NCI-H748 (cell line): ENCODE measurements at regions not wholly inside any gene's neighbourhood (a gene's known extent, or its start where the extent isn't known, plus 50 kb on each side); places are given as distances from the start of the nearest gene placed in this dataset.

Experiments used
- DNase-seq: peaks from one replicate; lab custom pipeline; 2025; ENCODE audit not compliant: unreplicated experiment; lab: John Stamatoyannopoulos, UW

DNA sequence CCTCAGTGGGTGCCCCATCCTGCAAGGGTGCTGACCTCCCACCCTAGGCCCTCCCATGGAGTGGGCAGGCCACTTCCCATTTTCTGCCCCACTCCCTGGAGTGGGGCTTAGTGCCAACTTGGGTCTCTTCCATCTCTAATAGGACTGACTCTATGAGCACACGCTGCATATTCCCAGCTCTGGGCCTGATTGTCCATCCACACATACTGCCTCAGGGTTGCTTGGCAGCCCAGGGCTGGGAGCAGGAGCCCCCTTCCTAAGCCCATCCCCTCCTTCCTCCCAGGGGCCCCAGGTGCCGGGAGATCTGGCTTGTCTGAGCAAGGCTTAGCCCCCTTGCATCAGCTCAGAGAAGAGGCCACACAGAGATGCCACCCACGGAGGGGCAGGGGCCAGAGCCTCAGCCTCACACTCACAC, 55.1 kb downstream of the PJA1 start:
- no peak for DNase-seq

DNA sequence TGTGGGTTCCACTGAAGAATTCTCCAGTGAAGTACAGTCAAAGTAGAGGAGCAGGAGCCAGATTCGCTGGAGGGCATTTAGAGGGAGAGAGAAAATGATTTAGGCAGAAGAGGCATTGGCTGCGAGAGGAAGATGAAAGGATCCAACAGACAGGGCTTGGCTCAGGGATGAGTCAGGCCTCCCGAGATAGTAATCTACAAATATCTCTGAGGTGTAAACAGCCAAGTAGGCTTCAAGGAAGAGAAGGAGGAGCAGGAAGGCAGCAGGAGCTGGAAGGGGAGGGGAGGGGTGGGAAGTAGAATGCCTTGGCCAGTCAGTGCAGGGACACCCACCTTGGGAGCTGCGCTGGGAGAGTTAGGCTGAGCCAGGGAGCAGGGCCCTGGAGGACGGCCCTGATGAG, 55.5 kb downstream of the PJA1 start:
- DNase-seq, result no peak

DNA sequence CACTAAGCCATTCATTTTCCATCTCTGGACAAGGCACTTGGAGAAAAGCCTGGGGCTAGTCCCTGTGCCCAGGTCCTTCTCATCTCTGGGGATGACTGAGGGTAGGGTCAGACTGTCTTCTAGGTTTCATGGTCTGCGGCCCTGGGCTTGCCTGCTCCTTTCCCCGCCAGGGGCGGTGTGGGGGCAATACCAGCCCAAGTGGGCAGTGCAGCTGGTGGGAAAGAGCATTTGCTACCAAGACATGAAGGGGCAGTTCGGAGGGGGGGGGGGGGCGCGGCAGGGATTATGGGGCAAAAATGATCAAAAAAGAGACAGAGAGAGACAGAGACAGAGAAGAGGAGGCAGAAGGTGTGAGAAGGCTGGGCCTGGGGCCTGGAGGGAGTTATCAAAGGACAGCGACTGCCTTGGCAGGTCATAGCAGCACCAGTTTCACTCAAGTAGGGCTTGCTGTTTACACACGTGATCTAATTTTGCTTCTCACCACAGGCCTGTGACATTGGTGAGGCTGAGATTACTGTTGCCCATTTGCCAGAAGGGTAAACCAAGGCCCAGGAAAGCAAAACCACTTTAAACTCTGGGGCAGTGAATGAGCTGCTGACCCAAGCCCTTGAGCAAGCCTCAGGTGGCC, 56.1 kb downstream of the PJA1 start:
- DNase-seq, result no peak

DNA sequence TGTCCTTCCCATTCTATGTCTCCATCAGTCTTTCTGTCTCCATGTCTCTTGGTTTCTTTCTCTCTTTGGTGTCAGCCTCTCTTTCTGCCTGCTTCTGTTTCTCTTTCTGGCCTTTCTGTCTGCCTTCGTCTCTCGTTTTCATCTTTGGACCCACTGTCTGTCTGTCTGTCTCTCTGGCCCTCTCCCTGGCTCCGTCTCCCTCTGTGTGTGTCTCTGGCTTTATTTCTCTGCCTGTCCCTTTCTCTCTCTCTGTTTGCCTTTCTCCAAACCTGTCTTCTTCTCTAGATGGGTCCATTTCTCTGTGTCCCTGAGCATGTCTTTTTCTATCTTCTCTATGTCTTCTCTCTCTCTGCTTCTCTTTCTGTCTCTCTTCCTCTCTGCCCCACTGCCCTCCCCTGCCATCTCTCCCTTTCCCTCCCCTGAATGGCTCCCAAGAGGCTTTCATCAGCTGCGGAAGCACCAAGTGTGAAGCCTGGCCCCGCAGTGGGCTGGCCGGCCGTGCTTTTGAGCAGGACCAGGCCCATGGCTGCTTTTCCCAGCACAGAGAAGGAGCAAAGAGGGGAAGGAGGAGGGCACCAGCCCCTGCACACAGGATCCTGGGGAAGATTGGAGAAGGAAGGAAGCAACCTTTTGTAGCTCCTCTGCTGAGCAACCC, 57.4 kb downstream of the PJA1 start:
- no peak for DNase-seq

DNA sequence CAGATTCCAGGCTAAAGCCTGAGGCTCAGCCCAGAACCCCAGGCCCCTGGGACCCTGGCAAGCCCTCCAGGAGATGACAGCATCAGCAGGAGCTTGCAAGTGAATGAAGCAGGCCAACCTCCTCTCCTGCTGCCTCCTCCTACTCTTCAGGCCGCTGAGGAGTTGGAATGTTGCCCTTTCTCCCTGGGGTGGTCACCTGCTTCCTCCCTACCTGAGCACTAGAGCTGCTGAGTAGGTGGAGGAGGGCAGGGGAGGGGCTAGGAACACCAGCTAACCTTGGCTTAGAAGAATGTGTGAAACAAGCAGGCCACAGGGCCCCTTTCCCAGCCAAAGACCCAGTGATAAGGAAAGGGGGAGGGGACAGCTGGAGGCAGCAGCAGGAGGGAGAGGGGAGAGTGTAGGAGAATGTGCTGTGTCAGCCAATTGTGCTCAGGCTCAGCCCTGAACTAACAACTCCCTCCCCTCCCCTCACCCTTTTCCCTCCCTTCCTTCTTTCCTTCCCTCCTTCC, 58.0 kb downstream of the PJA1 start:
- no peak for DNase-seq

DNA sequence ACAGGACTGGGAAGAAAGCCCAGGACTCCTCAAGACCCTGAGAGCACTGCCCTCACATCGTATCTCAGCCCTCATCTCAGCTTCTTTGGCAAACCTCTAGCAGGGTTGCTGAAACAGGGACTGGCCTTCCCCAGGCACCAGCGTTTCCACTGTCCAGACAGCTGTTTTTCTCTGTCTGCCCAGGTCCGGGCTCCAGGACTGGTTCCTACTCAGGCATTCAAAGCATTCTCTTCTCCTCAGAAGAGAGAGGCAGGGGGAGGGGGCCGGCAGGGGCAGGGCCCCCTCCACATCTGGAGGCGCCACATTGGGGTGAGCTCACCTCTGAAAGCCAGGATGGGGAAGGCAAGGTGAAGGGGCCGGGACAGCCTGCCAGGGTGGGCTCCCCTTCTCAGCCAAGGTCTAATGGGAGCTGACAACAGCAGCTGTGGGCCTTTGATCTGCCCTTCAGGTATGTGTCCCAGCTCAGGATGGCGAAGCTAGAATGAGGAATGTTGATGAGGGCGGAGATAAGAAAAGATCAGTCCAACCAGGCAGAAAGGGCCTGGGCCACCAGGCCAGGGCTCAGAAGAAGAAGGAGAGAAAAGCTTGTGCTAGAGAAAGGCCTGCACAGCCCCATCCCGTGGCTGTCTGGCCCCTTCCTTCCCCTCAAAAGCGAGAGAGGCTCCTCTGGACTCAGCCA, 60.4 kb downstream of the PJA1 start:
- DNase-seq, result no peak

DNA sequence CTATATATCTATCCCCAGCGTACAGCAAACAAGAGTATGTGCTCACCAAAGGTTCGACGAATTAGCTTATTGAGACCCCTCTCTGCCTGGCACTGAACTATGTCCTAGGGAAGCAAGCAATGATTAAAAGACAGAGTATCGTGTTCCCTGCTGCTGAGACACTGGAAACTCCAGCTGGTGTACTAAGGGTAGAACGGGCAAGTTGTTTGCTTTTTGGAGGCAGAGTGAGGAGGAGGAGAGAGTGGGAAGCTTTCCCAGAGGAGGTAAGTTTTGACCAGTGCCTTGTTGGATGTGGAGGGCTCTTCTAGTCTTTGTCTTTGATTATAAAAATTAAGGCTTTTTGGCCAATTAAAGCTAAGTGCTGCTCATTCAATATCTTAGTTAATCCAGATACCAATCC, 61.7 kb downstream of the PJA1 start:
- DNase-seq, result no peak

DNA sequence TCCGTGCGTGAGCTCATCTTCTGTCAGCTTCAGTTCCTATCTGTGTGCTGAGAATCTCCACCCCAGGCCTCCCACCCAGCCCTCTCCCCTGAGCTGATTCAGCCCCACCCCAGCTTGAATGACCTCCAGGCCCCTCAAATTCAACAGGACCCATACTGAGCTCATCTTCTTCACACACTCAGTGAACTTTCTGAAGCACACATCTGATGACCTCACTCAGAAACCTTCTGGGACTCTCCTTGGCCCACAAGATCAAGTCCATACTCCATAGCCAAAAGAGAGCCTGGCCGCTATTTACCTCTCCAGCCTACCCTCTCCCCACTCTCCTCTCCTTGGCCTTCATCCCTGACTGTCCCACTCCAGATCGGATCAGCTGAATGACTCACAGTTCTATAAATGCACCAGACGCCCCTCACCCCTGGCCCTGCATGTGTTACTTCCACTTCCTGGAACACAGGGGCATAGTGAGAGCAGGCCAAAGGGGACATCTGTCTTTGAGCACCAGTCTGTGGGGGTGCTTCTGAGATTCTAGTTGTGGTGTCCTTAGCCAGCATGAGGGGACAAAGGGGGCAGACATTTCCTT, 62.5 kb downstream of the PJA1 start:
- no peak for DNase-seq

DNA sequence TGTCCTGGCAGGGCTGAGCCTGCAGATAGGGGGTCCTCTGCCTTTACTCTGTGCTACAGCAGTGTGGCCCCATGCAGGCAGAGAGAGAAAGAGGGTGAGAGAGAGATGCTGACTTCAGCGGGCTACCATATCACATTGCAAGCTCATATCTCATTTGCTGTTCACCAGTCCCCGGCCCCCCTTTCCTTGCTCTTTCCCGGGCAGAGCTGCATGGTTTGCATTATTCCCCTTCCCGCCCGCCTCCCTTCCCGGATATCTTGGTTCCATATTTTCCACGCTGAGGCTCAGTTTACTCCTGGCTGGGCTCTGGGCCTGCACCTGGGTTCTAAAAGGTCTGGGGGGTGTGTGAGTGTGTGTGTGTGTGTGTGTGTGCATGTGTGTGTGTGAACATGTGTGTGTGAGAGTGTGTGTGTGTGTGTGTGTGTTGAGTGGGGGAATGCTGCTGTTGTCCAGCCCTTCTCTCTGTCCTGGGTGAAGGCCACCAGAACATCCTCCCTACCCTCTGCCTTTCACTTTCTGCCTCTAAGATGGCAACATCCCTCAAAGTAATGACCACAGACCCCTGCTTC, 63.5 kb downstream of the PJA1 start:
- DNase-seq, result no peak

DNA sequence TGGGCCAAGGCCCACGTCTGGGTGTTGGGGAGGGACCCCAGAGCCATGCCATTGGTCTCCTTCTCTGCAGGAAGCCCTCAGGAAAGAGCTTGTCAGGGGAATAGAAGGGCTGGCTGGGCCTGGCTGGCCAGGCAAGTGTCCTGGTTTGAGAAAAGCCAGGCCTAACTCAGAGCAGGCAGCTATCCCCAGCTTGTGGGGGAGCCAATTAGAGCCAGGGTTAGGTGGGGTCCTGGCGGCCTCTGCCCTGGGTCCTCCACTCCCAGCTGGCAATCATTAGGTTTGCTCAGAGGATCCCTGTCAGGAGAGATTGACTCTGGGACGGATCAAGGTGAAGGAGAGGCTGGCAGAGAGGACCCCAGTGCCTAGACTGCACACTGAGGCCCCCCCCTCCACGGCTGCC, 64.8 kb downstream of the PJA1 start:
- DNase-seq, result no peak

DNA sequence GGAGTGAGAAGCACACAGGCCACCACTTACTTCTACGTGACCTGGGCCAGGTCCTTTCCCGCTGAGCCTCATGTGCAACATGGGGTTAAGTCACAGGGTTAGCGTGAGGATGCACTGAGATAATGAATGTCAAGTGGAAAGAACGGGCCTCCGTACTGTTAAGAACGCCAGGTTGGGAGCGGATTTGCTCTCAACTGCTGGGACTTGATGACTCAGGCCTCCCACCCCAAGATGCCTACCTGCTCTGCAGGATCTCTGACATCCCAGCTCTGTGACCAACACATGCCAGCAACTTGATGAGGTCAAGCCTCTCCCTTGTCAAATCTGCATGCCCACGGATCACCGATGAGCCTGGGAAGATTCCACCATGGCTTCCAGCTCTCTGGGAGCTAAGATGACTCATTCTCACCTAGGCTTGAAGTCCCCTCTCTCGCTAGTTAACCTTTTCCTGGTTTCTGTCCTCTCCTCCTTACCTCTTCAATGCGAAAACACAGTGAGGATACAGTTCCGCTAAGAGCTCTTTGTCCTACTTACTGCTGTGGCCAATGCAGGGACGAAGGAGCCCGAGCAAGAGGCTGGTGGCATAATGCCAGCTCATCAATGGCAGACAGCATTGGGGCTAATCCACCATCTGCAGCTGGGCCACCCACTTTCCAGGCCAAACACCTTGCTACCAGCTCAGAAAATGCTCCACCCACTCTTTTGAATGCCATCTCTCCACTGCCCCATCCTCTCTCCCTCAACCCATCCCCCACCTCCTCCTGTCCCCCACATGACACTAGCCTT, 67.6 kb downstream of the PJA1 start:
- DNase-seq, result no peak

DNA sequence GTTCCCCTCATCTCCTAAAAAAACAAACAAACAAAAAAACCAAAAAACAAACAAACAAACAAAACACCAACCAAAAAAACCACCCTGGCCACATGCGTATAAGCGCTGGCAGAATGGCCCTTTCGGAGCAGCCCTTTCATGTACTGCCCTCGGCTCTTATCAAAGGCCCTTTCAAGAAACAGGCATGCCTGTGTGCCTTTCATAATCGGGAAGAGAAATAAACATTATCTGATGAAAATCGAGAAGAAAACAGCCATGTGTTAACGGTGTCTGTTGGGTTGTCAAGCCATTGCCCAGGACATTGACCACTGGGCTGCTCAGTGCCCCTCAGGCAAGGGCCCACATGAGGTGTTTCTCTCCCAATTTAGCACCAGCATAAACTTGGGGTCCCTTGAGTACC, 68.3 kb downstream of the PJA1 start:
- no peak for DNase-seq

DNA sequence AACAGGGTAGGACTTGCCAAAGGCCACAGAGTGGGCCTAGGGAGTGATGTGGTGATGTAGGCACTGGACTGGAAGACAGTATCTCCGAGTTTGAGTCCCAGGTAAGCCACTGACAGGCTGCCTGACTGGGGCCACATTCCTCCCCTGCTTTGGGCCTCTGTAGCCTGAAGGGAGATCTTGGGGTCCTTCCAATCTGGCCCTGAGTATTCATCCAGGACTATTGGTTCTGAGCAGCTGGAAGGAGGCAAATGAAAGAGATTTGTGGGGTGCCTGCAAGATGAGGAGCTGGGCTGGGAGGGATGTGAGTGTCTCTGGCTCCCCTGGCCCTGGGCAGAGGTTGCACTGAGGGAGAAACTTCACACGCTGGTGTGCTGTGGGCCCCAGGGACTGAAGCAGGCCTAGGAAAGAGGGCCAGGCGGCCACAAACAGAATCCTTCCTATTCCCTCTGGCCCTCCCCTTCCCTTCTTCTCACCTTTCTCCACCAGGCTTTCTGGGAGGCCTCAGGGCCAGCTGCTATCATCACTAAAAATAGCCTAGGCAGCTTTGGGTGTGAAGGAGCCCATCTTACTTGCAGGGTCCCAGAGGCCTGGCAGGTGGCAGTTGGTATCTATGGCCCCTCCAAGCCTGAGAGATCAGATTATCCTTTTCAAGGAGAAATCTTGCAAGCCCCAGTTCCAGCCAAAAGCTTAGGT, 70.1 kb downstream of the PJA1 start:
- DNase-seq, result no peak

DNA sequence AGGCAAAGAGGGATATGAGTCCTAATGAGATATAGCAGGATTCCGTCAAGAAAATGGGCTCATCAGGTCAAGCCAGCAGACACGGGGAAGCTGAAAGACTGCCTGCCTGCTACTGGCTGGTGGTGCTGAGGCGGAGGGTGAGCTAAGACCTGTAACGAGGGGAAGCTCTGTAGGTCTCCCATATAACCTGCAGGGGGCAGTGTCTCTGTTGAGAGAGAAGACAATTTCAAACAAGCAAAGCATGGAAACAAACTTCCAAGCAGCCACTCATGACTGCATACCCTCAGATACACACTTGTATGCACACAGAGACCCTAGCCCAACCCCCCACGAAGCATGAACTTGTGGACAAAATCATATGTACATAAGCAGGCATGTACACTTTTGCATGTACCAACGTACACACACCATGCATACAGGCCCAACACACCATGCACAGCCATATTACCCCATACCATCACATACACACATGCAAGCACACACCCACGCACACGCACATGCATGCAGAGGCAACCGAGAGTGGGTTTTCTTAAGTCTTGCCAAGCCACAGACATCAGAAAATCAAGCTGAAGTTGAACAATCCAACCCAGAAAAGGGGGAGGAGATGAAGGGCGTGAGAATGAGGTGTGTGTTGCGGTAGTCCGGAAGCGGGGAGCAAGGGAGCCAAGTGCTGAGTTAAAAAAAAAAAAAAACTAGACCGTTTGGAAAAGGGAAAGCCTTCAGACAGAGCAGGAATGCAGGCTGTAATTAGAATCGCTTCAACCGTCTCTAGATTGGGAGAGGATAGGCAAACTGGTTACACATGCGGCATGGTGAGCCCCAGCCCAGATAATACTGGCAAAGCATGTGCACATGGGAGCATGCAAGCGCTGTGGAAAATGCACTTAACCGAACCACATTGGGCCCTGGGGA, 71.0 kb downstream of the PJA1 start:
- peak; percentile 62 for DNase-seq

DNA sequence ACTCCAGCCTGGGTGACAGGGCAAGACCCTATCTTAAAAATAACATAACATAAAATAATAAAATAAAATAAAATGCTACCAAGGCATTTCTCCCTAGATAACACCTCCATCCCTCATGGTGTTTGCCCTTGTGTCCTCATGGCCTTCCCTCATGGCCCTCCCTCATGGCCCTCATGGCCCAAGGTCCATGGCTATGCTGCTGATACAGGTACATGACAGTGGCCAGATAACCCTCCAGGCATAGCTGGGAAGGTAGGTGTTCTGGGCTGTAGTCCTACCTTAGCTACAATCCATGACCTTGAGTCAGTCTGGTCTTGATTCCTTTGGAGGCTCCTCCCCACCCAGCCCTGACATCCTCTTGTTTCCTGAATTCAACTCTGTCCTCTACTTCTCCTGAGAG, 75.2 kb downstream of the PJA1 start:
- no peak for DNase-seq

DNA sequence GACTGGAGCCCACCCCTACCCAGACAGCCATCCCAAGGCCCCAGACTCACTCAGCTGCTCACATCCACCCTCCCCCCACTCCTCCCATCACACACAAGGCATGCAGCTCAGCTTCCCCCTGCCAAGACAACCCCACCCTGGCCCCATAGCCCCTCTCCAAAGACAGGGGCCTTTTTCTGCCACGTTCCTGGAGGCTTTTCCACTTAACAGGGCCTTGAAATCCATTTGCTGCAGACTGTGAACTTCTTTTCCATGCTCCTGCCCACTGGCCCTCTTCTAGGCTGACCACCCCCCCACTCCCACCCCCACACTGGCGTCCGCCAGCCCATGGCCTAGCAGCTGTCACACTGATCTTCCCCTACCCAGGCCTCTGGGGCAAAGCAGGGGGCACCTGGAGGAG, 76.0 kb downstream of the PJA1 start:
- DNase-seq, result no peak

DNA sequence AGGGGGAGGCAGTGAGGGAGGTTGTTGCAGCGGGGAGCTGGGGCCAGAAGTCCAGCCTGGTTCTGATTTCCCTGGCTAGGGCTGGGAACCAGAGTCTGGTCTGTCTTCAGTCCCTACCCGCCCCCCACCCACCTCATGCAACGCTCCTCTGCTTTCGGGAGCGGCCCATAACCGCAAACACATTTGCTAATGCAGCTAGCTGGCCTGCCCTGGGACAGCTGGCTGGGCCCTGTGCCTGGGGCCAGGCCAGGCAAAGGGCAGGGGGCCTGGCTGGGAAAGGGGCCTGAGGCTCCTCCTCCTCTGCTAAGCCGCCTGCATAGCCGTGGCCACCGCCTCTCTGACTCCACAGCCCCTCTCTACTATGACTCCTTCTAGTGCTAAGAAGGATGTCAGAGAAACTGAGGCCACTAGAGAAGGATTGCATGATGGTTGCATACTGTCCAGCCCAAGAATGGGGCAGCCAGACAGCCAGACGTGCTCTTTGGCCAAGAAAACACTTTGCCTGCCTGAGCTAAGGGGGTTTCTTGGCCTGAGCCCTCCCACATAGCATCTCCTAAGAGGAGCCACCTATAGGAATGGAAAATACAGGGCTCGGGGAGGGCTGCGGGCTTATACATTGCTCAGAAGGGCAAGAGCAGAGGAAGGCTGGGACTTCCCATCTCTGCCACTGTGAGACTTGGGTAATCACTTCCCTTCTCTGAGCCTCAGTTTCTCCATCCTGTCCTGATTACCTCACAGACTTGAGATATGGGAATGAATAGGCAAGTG, 76.9 kb downstream of the PJA1 start:
- no peak for DNase-seq

DNA sequence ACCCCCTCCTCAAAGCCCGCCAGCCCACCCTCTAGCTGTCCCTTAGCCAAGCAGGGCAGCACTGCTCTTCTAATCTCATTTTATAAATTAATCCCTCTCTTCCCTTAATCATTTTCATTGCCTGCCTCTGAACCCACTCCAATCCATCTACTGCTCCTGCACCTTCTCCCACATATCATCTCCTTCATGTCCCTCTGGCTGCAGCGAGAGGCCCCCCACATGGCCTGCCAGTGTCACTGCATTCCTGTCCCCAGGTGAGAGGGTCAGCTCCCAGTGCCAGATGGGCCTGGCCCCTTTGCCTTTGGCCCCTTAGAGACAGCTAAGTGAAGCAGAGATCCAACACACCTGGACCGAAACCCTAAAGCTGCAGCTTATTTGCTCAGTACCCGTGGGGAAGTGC, 79.4 kb downstream of the PJA1 start:
- no peak for DNase-seq

DNA sequence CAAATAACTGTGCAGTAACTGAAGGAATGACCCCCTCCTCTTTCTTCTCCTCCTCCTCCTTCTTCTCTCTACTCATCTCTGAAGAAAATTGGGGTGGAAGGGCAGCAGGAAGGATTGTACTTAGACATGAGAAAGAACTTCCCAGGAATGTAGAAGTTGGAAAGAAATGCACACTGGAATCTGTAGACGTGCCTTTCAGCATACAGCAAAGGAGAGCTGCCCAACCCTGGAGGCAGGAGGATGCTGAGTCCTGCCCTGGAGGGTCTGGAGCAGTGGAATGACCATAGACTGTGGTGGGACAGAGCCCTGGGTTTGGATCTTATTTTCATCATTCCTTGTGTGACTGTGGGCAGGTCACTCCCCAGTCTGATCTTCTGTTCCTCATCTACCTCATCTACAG, 80.1 kb downstream of the PJA1 start:
- no peak for DNase-seq
